ENCODE measurements at regions not wholly inside any gene's neighbourhood (a gene's known extent, or its start where the extent isn't known, plus 50 kb on each side); places are given as distances from the start of the nearest gene placed in this dataset.

GRCh38 chr2:236828820-236829219, 256.9 kb upstream of the COPS8 start:
- TF ChIP-seq CTCF (IDR thresholded peaks at IDR 0.05): no peak
- TF ChIP-seq POLR2A (IDR thresholded peaks at IDR 0.05): no peak

Data from body of pancreas (tissue), 4 donors.